ENCODE measurements at regions not wholly inside any gene's neighbourhood (a gene's known extent, or its start where the extent isn't known, plus 50 kb on each side); places are given as distances from the start of the nearest gene placed in this dataset.
"Not testable (repeated sequence)": the region's sequence is repeated elsewhere in the genome, so short reads cannot be mapped to it uniquely, and the experiment has no call there.

- not testable (repeated sequence) for DNase-seq
These were observed 642.4 kb upstream of the DPP6 start for GRCh38 chr7:153409567-153410342.

- DNase-seq: not testable (repeated sequence)
These were observed 641.1 kb upstream of the DPP6 start for GRCh38 chr7:153410997-153411642.

GRCh38 chr7:153412114-153412823 lies 639.9 kb upstream of the DPP6 start:
- not testable (repeated sequence) for DNase-seq

GRCh38 chr7:153412824-153413198 lies 639.4 kb upstream of the DPP6 start:
- DNase-seq: not testable (repeated sequence)

GRCh38 chr7:153413199-153413539 lies 639.0 kb upstream of the DPP6 start:
- DNase-seq: no peak

- DNase-seq: no peak
These were observed 638.5 kb upstream of the DPP6 start for GRCh38 chr7:153413540-153414287.

GRCh38 chr7:153414288-153414629 lies 637.9 kb upstream of the DPP6 start:
- no peak for DNase-seq

GRCh38 chr7:153415632-153416031 lies 636.6 kb upstream of the DPP6 start:
- DNase-seq: no peak

- DNase-seq: no peak
These were observed 629.6 kb upstream of the DPP6 start for GRCh38 chr7:153422291-153423209.

- DNase-seq: no peak
These were observed 629.0 kb upstream of the DPP6 start for GRCh38 chr7:153423210-153423590.

GRCh38 chr7:153430931-153431330 lies 621.3 kb upstream of the DPP6 start:
- no peak for DNase-seq

- DNase-seq: peak; percentile 24
These were observed 620.1 kb upstream of the DPP6 start for GRCh38 chr7:153432063-153432462.

- no peak for DNase-seq
These were observed 619.0 kb upstream of the DPP6 start for GRCh38 chr7:153433223-153433622.

- no peak for DNase-seq
These were observed 611.5 kb upstream of the DPP6 start for GRCh38 chr7:153440715-153441114.

- peak; percentile 26 for DNase-seq
These were observed 609.0 kb upstream of the DPP6 start for GRCh38 chr7:153443032-153443701.

GRCh38 chr7:153444641-153445040 lies 607.6 kb upstream of the DPP6 start:
- DNase-seq: no peak

GRCh38 chr7:153445641-153446040 lies 606.6 kb upstream of the DPP6 start:
- DNase-seq: no peak

GRCh38 chr7:153446490-153446889 lies 605.7 kb upstream of the DPP6 start:
- DNase-seq: no peak

GRCh38 chr7:153447011-153447410 lies 605.2 kb upstream of the DPP6 start:
- DNase-seq: no peak

- no peak for DNase-seq
These were observed 599.5 kb upstream of the DPP6 start for GRCh38 chr7:153452661-153453060.

- no peak for DNase-seq
These were observed 597.9 kb upstream of the DPP6 start for GRCh38 chr7:153454306-153454705.

- no peak for DNase-seq
These were observed 594.5 kb upstream of the DPP6 start for GRCh38 chr7:153457746-153458145.

Measured in femur (tissue), 1 donor.